NB4 (cell line): ENCODE measurements at regions not wholly inside any gene's neighbourhood (a gene's known extent, or its start where the extent isn't known, plus 50 kb on each side); places are given as distances from the start of the nearest gene placed in this dataset.
"Not testable (repeated sequence)": the region's sequence is repeated elsewhere in the genome, so short reads cannot be mapped to it uniquely, and the experiment has no call there.

Experiments
- DNase-seq: peaks from one replicate; pipeline ENCODE4 v3.0.0; 2010; ENCODE audit warnings: low read depth
- H3K4me3 ChIP-seq: one replicate; pipeline ENCODE4 v1.5.1; 2011; ENCODE audit warnings: mild to moderate bottlenecking, low read depth, low read length, moderate library complexity
- MYC ChIP-seq: IDR thresholded peaks from 2 replicates; pipeline ENCODE4 v1.6.1; 2011; ENCODE audit warnings: low read depth, low read length
- POLR2A ChIP-seq: IDR thresholded peaks from 2 replicates; pipeline ENCODE4 v1.6.1; 2011; ENCODE audit warnings: mild to moderate bottlenecking; ENCODE audit not compliant: insufficient read length; ENCODE audit errors: extremely low read depth
- TF ChIP-seq, protein P1 (sequence below): IDR thresholded peaks from one replicate; pipeline ENCODE4 v1.5.1; 2012; ENCODE audit warnings: low read depth, low read length
- TF ChIP-seq, protein P2 (sequence below): IDR thresholded peaks from 2 replicates; pipeline ENCODE4 v1.6.1; 2011; ENCODE audit warnings: low read depth, low read length

DNA sequence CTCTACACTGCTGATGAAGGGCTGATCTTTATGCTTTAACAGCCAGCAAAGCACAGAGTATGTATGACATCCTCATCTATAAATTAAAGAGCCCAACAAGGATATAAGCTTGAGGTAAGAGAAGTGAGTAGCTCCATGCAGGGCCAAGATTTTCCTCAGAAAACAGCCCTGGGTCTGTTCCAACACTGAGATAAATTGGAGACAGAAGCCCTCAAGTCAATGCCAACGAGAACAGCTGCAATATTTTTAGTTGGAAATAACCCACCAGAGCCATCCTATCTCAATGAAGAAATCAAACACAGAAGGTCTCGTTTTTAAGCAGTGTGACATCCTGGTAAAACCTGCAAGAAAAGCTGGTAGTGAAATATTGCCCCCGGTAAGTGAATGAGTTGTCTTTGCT lies 297.0 kb upstream of the AUTS2 start:
- TF ChIP-seq, protein P1, sequence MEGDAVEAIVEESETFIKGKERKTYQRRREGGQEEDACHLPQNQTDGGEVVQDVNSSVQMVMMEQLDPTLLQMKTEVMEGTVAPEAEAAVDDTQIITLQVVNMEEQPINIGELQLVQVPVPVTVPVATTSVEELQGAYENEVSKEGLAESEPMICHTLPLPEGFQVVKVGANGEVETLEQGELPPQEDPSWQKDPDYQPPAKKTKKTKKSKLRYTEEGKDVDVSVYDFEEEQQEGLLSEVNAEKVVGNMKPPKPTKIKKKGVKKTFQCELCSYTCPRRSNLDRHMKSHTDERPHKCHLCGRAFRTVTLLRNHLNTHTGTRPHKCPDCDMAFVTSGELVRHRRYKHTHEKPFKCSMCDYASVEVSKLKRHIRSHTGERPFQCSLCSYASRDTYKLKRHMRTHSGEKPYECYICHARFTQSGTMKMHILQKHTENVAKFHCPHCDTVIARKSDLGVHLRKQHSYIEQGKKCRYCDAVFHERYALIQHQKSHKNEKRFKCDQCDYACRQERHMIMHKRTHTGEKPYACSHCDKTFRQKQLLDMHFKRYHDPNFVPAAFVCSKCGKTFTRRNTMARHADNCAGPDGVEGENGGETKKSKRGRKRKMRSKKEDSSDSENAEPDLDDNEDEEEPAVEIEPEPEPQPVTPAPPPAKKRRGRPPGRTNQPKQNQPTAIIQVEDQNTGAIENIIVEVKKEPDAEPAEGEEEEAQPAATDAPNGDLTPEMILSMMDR, result no peak
- TF ChIP-seq POLR2A, result no peak
- TF ChIP-seq, protein P2, sequence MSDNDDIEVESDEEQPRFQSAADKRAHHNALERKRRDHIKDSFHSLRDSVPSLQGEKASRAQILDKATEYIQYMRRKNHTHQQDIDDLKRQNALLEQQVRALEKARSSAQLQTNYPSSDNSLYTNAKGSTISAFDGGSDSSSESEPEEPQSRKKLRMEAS, result no peak
- TF ChIP-seq MYC, result no peak
- H3K4me3 ChIP-seq, result no peak overlapping the region
- no peak for DNase-seq

DNA sequence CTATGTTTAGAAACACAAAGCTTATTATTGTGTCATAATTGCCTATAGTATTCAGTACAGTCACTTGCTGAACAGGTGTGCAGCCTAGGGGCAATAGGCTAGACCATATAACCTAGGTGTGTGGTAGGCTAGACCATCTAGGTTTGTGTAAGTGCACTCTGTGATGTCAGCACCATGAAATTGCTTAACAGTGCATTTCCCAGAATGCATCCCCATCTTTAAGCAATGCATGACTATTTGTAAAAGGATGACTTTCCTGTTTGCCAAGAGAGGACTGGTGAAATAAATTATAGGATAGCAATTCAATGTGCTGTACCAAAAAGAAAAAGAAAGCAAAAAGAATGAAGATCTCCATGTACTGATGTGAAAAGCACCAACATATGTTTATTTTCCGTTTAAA lies 288.7 kb upstream of the AUTS2 start:
- TF ChIP-seq POLR2A (no peak), MYC (no peak)
- TF ChIP-seq, protein P1, result no peak
- TF ChIP-seq, protein P2, result no peak
- DNase-seq, result peak; percentile 7
- no peak overlapping the region for H3K4me3 ChIP-seq

DNA sequence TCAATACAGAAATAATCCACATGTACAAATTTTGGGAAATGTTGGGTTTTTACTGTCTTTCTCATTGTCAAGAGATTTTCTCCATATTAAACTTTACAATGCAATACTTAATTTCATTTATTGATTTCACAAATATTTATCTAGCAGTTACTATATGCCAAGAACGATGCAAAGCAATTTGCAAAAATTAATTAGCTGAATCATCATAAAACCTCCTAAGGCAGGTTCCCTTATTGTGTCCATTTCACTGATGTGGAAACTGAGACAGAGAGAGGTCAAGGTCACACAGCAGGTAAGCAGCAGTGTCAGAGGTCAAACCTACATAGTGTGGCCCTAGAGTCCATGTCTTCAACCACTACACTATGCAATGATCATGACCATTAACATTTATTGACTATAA lies 286.8 kb upstream of the AUTS2 start:
- H3K4me3 ChIP-seq, result no peak overlapping the region
- TF ChIP-seq MYC (no peak), POLR2A (no peak)
- TF ChIP-seq, protein P2, result no peak
- TF ChIP-seq, protein P1, result no peak

DNA sequence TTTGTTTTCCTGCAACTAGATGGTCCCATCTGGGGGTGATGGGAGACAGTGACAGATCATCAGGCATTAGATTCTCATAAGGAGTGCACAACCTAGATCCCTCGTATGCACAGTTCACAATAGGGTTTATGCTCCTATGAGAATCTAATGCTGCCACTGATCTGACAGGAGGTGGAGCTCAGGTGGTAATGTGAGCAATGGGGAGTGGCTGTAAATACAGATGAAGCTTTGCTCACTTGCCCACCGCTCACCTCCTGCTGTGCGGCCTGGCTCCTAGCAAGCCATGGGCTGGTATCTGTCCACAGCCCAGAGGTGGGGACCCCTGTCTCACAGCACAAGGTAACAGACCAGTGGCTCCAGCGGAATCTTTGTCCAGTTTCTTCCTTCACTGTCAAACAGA lies 284.4 kb upstream of the AUTS2 start:
- H3K4me3 ChIP-seq, DNase-seq: not testable (repeated sequence)

More for the DNA sequence above, 286.8 kb upstream of the AUTS2 start:
- no peak for DNase-seq

DNA sequence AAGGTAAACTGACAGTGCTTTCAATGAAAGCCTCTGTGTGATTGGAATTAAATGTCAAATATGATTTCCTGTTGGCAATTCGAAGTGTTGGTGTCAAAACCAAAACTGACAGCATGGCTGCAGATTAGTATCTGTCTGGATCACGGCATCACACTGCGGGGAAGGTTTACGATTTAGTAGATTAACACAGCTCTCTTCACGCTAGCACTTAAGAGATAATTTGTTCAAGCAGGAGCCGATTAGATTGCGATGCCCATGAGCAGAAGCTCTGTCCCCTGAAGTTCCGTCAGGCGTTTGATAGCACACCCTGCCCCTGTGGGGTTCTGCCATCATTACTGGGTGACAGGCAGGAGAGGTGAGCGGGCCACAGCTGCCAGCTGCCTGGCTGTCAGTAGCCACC lies 279.5 kb upstream of the AUTS2 start:
- TF ChIP-seq, protein P1, result no peak
- no peak for TF ChIP-seq MYC
- TF ChIP-seq, protein P2, result no peak
- TF ChIP-seq POLR2A, result no peak
- H3K4me3 ChIP-seq, result no peak overlapping the region
- no peak for DNase-seq

DNA sequence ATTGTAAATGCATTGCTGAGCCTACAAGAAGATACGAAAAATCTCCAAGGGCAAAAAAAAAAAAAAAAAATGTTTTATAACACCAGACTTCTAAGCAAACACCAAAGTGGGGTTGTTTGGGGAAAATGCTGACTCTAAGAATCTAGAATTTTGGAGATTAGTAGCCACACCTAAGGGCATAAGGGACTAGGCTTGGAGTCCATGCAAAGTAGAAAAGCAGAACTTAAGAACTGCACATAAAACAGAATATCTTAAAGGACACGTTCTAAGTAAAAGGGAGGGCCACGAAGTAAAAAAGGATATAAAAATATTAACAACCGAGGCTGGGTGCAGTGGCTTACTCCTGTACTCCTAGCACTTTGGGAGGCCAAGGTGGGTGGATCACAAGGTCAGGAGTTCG lies 269.8 kb upstream of the AUTS2 start:
- no peak overlapping the region for H3K4me3 ChIP-seq
- TF ChIP-seq MYC, result no peak
- TF ChIP-seq, protein P2, result no peak
- TF ChIP-seq, protein P1, result no peak
- TF ChIP-seq POLR2A, result no peak
- DNase-seq, result no peak
